Gastrocnemius medialis (tissue), 4 donors: ENCODE measurements at regions not wholly inside any gene's neighbourhood (a gene's known extent, or its start where the extent isn't known, plus 50 kb on each side); places are given as distances from the start of the nearest gene placed in this dataset.

ENCODE experiments used
- ATAC-seq, 2 donors: fragments of 150-250 bp; one replicate each; pipeline ENCODE4 v1.9.1; 2016
- DNase-seq, 2 donors: peaks; one replicate each; pipeline ENCODE4 v3.0.0-alpha.2; 2019
- H3K27ac ChIP-seq, 4 donors: fragments of 200-600 bp; sonication (generic); 1 replicate in 1 of 4; 2 replicates in 3 of 4; pipeline ENCODE4 v1.5.1; 2016 to 2018; ENCODE audit warnings: mild to moderate bottlenecking in 2 of 4, moderate library complexity in 1 of 4
- H3K27me3 ChIP-seq, 3 donors: fragments of 200-600 bp; sonication (generic) in 2 of 3; 1 replicate in 1 of 3; 2 replicates in 2 of 3; pipeline versions ENCODE4 v1.5.1 to v1.6.0; 2016 to 2019; ENCODE audit warnings: mild to moderate bottlenecking in 1 of 3, moderate library complexity in 1 of 3
- H3K36me3 ChIP-seq, 2 donors: fragments of 200-600 bp; sonication (generic) in 1 of 2; one replicate each; pipeline ENCODE4 v1.5.1; 2017 to 2018
- H3K4me1 ChIP-seq, 2 donors: fragments of 200-600 bp; sonication (generic) in 1 of 2; one replicate each; pipeline ENCODE4 v1.5.1; 2016 to 2017; ENCODE audit warnings: mild to moderate bottlenecking in 2 of 2
- H3K4me3 ChIP-seq, 4 donors: fragments of 200-600 bp; sonication (generic) in 3 of 4; 1 replicate in 1 of 4; 2 replicates in 3 of 4; pipeline ENCODE4 v1.5.1; 2016 to 2019; ENCODE audit warnings: mild to moderate bottlenecking in 2 of 4
- H3K9me3 ChIP-seq, 3 donors: fragments of 200-600 bp; sonication (generic) in 2 of 3; 1 replicate in 1 of 3; 2 replicates in 2 of 3; pipeline ENCODE4 v1.5.1; 2016 to 2019
- POLR2A ChIP-seq, 2 donors: fragments of 450-650 bp; IDR thresholded peaks; one replicate each; pipeline ENCODE4 v1.6.1; 2017; ENCODE audit warnings: antibody characterized with exemption in 2 of 2, mild to moderate bottlenecking in 2 of 2, moderate library complexity in 2 of 2
- in situ Hi-C, 4 donors: fragments of 200-750 bp; cut with MboI; loops; one replicate each; pipeline versions ENCODE4 v1.15.0 to v1.8.0; 2017; ENCODE audit warnings: low sequenced_read_pairs in 4 of 4
- intact Hi-C: fragments of 100-400 bp; cut with DNase I; formaldehyde crosslinking; loops from one replicate; pipeline ENCODE4 v1.15.1; 2023; ENCODE audit warnings: low total_unique reads
- TF ChIP-seq, protein P1 (sequence below), 5 experiments: fragments of 450-650 bp in 3 of 5; fragments of 200-600 bp in 2 of 5; sonication (generic) in 2 of 5; IDR thresholded peaks in 4 of 5; conservative IDR thresholded peaks in 1 of 5; 1 replicate in 4 of 5; 2 replicates in 1 of 5; pipeline ENCODE4 v1.5.1; 2016 to 2019; ENCODE audit warnings: antibody characterized with exemption in 5 of 5, mild to moderate bottlenecking in 3 of 5, moderate library complexity in 3 of 5

DNA sequence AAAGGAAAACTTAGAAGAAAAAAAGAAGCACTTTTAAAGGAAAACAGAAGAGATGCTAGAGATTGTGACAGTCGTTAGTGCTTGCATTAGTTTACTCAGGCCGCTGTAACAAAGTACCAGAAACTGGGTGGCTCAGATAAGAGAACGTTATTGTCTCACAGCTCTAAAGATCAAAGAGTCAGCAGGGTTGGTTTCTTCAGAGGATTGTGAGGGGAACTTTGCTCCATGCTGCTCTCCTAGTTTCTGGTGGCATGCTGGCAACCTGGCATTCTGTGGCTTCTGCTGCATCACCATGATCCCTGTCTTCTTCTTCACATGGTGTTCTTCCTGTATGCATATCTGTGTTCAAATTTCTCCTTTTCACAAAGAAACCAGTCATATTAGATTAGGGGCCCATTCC is 119.4 kb upstream of the PLEKHA5 start:
- Histone ChIP-seq H3K27me3 (no peaks in the 10 kb centered on the region), H3K4me1 (no peaks in the 10 kb centered on the region), H3K36me3 (no peaks in the 10 kb centered on the region), H3K9me3 (no peaks in the 10 kb centered on the region), H3K27ac (no peak overlapping the region), H3K4me3 (no peak overlapping the region)
- intact Hi-C loops (no loop called here), in situ Hi-C loops (no loop called here)
- ATAC-seq, result no peak
- no peak for TF ChIP-seq POLR2A (IDR thresholded peaks at IDR 0.05)
- TF ChIP-seq, protein P1, sequence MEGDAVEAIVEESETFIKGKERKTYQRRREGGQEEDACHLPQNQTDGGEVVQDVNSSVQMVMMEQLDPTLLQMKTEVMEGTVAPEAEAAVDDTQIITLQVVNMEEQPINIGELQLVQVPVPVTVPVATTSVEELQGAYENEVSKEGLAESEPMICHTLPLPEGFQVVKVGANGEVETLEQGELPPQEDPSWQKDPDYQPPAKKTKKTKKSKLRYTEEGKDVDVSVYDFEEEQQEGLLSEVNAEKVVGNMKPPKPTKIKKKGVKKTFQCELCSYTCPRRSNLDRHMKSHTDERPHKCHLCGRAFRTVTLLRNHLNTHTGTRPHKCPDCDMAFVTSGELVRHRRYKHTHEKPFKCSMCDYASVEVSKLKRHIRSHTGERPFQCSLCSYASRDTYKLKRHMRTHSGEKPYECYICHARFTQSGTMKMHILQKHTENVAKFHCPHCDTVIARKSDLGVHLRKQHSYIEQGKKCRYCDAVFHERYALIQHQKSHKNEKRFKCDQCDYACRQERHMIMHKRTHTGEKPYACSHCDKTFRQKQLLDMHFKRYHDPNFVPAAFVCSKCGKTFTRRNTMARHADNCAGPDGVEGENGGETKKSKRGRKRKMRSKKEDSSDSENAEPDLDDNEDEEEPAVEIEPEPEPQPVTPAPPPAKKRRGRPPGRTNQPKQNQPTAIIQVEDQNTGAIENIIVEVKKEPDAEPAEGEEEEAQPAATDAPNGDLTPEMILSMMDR (IDR thresholded peaks at IDR 0.05 in 4 of 5, conservative IDR thresholded peaks at IDR 0.05 in 1 of 5), result no peak
- DNase-seq, result no peak

DNA sequence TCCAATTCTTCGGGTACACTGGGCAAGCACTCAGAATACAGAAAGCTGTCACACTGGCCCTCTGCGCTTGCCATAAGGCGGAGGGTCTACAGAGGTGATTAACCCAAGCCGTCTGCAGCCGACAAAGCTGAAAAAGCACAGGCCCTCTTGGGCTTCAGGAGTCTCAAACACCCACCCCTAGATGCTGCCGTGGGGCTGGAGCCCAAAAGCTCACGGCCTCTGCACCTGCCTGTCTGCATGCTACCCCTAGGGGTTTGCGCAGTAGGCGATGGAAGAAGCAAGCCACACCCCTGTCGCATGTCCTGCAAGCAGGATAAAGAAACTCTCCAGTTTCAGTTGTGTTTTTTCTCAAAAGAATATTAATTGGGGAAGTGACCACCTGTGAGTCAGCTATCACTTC is 118.8 kb upstream of the PLEKHA5 start:
- no peaks in the 10 kb centered on the region for H3K36me3 ChIP-seq
- no peak for TF ChIP-seq POLR2A (IDR thresholded peaks at IDR 0.05)
- TF ChIP-seq, protein P1 (IDR thresholded peaks at IDR 0.05 in 4 of 5, conservative IDR thresholded peaks at IDR 0.05 in 1 of 5), result no peak
- no peak overlapping the region for H3K4me3 ChIP-seq
- ATAC-seq (no peak), DNase-seq (no peak)
- no peaks in the 10 kb centered on the region for H3K27me3 ChIP-seq
- no peaks in the 10 kb centered on the region for H3K9me3 ChIP-seq
- no peak overlapping the region for H3K27ac ChIP-seq
- in situ Hi-C loops (no loop called here), intact Hi-C loops (no loop called here)
- H3K4me1 ChIP-seq, result no peaks in the 10 kb centered on the region

DNA sequence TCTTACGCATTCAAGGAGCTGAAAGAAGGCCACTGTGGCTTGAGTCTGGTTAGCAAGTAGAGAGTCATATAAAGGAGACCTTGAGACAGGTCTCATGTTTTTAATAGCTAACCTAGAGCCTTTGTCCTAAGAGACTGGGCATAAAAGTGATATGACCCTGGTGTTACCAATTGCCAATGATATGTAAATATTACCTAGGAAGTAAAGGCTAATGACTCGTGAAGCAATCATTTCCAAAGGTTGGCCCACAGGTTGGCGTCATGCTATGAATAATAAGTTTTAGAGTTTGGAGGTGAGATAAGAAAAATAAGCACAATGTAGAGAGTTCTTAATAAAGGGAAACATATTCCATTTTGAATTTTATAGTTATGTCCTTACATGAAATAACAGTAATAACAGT is 116.6 kb upstream of the PLEKHA5 start:
- intact Hi-C loops (no loop called here), in situ Hi-C loops (no loop called here)
- Histone ChIP-seq H3K27me3 (no peaks in the 10 kb centered on the region), H3K4me1 (no peaks in the 10 kb centered on the region), H3K27ac (no peak overlapping the region), H3K4me3 (no peak overlapping the region), H3K36me3 (no peaks in the 10 kb centered on the region), H3K9me3 (no peaks in the 10 kb centered on the region)
- ATAC-seq (no peak), DNase-seq (no peak)
- TF ChIP-seq, protein P1 (IDR thresholded peaks at IDR 0.05 in 4 of 5, conservative IDR thresholded peaks at IDR 0.05 in 1 of 5), result no peak
- no peak for TF ChIP-seq POLR2A (IDR thresholded peaks at IDR 0.05)

DNA sequence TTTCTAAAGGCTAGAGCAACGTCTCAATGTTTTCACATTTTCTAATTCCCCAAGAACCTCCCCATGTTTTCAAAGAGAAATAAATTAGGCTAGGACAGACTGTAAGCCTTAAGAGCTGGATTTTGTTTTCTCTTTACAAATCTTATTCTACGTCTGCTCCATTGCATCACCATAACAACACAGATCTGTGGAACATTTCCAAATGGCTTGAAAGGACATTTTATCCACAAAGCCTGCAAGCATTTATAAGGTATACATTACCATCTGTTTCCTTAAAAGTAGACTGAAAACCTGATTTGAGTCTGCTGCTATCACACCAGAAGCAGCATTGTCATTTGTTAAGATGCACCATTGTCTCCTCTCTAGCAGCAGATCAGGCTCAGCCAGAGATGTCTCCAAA is 115.3 kb upstream of the PLEKHA5 start:
- in situ Hi-C loops, result no loop called here
- Histone ChIP-seq H3K4me1 (no peaks in the 10 kb centered on the region), H3K27me3 (no peaks in the 10 kb centered on the region), H3K4me3 (no peak overlapping the region), H3K27ac (no peak overlapping the region), H3K36me3 (no peaks in the 10 kb centered on the region), H3K9me3 (no peaks in the 10 kb centered on the region)
- no peak for TF ChIP-seq POLR2A (IDR thresholded peaks at IDR 0.05)
- TF ChIP-seq, protein P1 (IDR thresholded peaks at IDR 0.05 in 4 of 5, conservative IDR thresholded peaks at IDR 0.05 in 1 of 5), result no peak
- intact Hi-C loops, result no loop called here
- ATAC-seq (no peak), DNase-seq (no peak)

DNA sequence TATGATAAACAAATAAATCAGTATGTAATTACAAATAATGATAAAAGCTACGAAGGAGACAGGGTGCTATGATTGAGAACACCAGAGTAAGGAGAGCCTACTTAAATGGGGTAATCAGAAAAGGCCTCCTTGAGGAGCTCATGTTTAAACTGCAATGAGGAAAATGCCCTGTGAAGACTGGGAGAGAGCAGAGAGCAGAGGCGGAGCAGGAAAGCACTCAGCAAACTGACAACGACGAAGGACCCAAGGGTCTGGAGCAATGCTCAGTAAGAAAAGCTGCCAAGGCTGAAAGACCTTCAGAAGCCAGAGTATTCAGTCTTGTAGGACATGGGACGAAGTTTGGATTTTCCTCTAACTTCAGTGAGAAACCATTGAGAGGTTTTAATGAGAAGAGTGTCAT is 114.2 kb upstream of the PLEKHA5 start:
- DNase-seq, result no peak
- Histone ChIP-seq H3K4me1 (no peaks in the 10 kb centered on the region), H3K36me3 (no peaks in the 10 kb centered on the region), H3K27me3 (no peaks in the 10 kb centered on the region), H3K9me3 (no peaks in the 10 kb centered on the region), H3K27ac (no peak overlapping the region), H3K4me3 (no peak overlapping the region)
- in situ Hi-C loops, result no loop called here
- intact Hi-C loops, result no loop called here
- no peak for ATAC-seq
- TF ChIP-seq, protein P1 (IDR thresholded peaks at IDR 0.05 in 4 of 5, conservative IDR thresholded peaks at IDR 0.05 in 1 of 5), result no peak
